Stimulated activated memory B cell treated with anti-CD40 and anti-IgM and Interleukin-4, amounts not matched to agents 10 μg/mL and 1 μg/mL and 100 μg/mL, for 72 hours (primary cell): ENCODE measurements at regions not wholly inside any gene's neighbourhood (a gene's known extent, or its start where the extent isn't known, plus 50 kb on each side); places are given as distances from the start of the nearest gene placed in this dataset.

Experiments used
- ATAC-seq: fragments of 150-1000 bp; cut with Tn5 transposase; 2 replicates; pipeline ENCODE4 v1.10.0; 2021
- H3K27ac Mint-ChIP-seq: one replicate; pipeline ENCODE4 v1.8.0; 2022; ENCODE audit warnings: mild to moderate bottlenecking, mixed read lengths
- H3K27me3 Mint-ChIP-seq: one replicate; pipeline ENCODE4 v1.8.0; 2022; ENCODE audit warnings: mixed read lengths
- H3K36me3 Mint-ChIP-seq: one replicate; pipeline ENCODE4 v1.8.0; 2022; ENCODE audit warnings: mixed read lengths
- H3K4me1 Mint-ChIP-seq: one replicate; pipeline ENCODE4 v1.8.0; 2022; ENCODE audit warnings: mixed read lengths
- H3K4me3 Mint-ChIP-seq: one replicate; pipeline ENCODE4 v1.8.0; 2022; ENCODE audit warnings: mild to moderate bottlenecking, moderate library complexity, mixed read lengths
- H3K9me3 Mint-ChIP-seq: one replicate; pipeline ENCODE4 v1.8.0; 2022; ENCODE audit warnings: mixed read lengths

GRCh38 chr7:46139079-46139478 lies 218.0 kb upstream of the IGFBP3 start:
- Mint-ChIP-seq H3K4me1 (no peaks in the 10 kb centered on the region), H3K4me3 (no peak overlapping the region), H3K27ac (no peak overlapping the region), H3K9me3 (no peaks in the 10 kb centered on the region), H3K27me3 (no peaks in the 10 kb centered on the region), H3K36me3 (no peaks in the 10 kb centered on the region)
- ATAC-seq, result no peak

DNA sequence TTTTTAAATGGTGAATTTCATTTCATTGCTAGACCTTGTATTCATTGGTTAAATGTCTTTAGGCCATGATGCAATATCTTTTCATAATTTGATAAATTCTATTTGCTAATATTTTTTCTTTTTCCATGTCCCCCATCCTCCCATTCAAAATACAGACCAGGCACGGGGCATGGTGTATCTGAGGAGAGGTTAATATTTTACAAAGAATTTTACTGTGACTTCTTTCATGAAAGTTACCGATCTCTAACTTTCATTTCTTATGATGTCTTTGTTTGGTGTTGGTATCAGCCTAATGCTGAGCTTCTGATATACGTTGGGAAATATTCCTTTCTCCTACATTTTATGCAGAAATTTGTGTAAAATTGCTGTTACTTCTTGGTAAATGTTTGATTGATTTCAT lies 216.7 kb upstream of the IGFBP3 start:
- H3K9me3 Mint-ChIP-seq, result no peaks in the 10 kb centered on the region
- no peak for ATAC-seq
- no peak overlapping the region for H3K27ac Mint-ChIP-seq
- no peaks in the 10 kb centered on the region for H3K4me1 Mint-ChIP-seq
- no peak overlapping the region for H3K4me3 Mint-ChIP-seq
- no peaks in the 10 kb centered on the region for H3K36me3 Mint-ChIP-seq
- no peaks in the 10 kb centered on the region for H3K27me3 Mint-ChIP-seq

- H3K4me1 Mint-ChIP-seq, result no peaks in the 10 kb centered on the region
- no peaks in the 10 kb centered on the region for H3K27me3 Mint-ChIP-seq
- H3K36me3 Mint-ChIP-seq, result no peaks in the 10 kb centered on the region
- H3K9me3 Mint-ChIP-seq, result peaks cover 2% of the 10 kb centered on the region
- H3K27ac Mint-ChIP-seq, result no peak overlapping the region
- ATAC-seq, result no peak
- no peak overlapping the region for H3K4me3 Mint-ChIP-seq
Observed at GRCh38 chr7:46135557-46135956, 214.5 kb upstream of the IGFBP3 start.

DNA sequence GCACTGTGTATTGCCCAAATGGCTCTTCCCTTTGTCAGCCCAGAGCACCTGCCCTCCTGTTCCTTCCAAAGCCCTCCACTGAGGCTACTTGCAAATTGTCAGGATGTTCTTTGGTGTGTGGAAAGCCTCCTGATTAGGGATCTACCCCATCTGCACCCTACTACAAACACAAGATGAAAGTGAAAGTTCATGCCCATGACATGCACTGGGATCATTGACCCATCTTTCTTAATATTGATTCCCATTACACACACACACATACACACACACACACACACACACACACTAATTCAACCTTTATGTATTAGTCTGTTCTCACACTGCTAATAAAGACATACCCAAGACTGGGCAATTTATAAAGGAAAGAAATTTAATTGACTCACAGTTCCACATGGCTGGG lies 213.7 kb upstream of the IGFBP3 start:
- H3K27me3 Mint-ChIP-seq, result no peaks in the 10 kb centered on the region
- H3K9me3 Mint-ChIP-seq, result peaks cover 2% of the 10 kb centered on the region
- ATAC-seq, result no peak
- H3K4me1 Mint-ChIP-seq, result no peaks in the 10 kb centered on the region
- no peak overlapping the region for H3K4me3 Mint-ChIP-seq
- H3K27ac Mint-ChIP-seq, result no peak overlapping the region
- no peaks in the 10 kb centered on the region for H3K36me3 Mint-ChIP-seq

- Mint-ChIP-seq H3K27ac (no peak overlapping the region), H3K27me3 (no peaks in the 10 kb centered on the region), H3K4me3 (no peak overlapping the region), H3K36me3 (no peaks in the 10 kb centered on the region), H3K9me3 (peaks cover 2% of the 10 kb centered on the region), H3K4me1 (no peaks in the 10 kb centered on the region)
- peak; percentile 46 for ATAC-seq
Observed at GRCh38 chr7:46134385-46134784, 213.3 kb upstream of the IGFBP3 start.

DNA sequence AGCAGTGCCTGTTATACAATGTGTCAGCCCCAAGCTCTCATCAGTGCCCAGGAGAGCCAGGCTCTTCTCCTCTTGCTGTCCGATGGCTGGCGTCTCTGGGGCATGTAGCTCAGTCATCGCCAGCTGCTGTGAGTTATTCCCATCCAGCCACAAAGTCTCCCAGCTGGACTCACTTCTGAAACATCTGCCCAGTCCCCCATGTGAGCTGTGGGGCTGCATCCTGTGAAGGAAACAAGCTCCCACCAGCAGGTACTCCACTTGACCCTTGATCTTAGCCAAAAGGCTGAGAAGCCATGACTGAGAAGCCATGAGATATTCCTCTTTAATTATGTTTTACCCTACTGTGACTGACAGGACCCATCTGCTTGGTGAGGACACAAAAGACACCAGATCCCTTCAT lies 212.7 kb upstream of the IGFBP3 start:
- H3K4me3 Mint-ChIP-seq, result no peak overlapping the region
- no peaks in the 10 kb centered on the region for H3K4me1 Mint-ChIP-seq
- no peaks in the 10 kb centered on the region for H3K27me3 Mint-ChIP-seq
- H3K27ac Mint-ChIP-seq, result no peak overlapping the region
- H3K9me3 Mint-ChIP-seq, result peaks cover 2% of the 10 kb centered on the region
- ATAC-seq, result no peak
- H3K36me3 Mint-ChIP-seq, result no peaks in the 10 kb centered on the region

DNA sequence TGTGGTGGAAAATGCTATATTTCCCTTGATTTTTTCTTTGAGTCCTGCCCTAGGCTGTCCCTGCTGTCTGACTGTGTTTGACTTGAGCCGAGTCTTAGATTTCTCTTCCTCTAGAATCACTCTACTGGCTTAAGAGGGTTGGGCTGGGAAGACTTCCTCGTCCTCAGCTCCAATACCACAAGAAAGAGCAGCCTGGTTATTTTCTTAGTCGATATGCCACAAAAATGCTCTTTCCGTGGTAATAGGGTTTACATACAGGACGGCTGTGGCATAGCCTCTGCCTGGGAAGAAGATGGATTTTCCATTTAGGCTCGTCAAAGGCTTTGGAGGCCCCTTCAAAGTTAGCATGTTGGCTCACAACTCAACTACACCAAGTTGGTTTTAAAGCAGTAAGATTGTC lies 212.0 kb upstream of the IGFBP3 start:
- no peak overlapping the region for H3K27ac Mint-ChIP-seq
- H3K27me3 Mint-ChIP-seq, result no peaks in the 10 kb centered on the region

GRCh38 chr7:46131916-46132795 lies 211.1 kb upstream of the IGFBP3 start:
- H3K9me3 Mint-ChIP-seq, result peaks cover 2% of the 10 kb centered on the region
- no peaks in the 10 kb centered on the region for H3K27me3 Mint-ChIP-seq
- peak; percentile 44 for ATAC-seq
- H3K4me3 Mint-ChIP-seq, result no peak overlapping the region
- H3K36me3 Mint-ChIP-seq, result no peaks in the 10 kb centered on the region
- H3K27ac Mint-ChIP-seq, result no peak overlapping the region
- H3K4me1 Mint-ChIP-seq, result no peaks in the 10 kb centered on the region

More for the DNA sequence above, 212.0 kb upstream of the IGFBP3 start:
- no peak for ATAC-seq
- H3K9me3 Mint-ChIP-seq, result peaks cover 2% of the 10 kb centered on the region
- no peaks in the 10 kb centered on the region for H3K4me1 Mint-ChIP-seq
- H3K4me3 Mint-ChIP-seq, result no peak overlapping the region
- no peaks in the 10 kb centered on the region for H3K36me3 Mint-ChIP-seq

DNA sequence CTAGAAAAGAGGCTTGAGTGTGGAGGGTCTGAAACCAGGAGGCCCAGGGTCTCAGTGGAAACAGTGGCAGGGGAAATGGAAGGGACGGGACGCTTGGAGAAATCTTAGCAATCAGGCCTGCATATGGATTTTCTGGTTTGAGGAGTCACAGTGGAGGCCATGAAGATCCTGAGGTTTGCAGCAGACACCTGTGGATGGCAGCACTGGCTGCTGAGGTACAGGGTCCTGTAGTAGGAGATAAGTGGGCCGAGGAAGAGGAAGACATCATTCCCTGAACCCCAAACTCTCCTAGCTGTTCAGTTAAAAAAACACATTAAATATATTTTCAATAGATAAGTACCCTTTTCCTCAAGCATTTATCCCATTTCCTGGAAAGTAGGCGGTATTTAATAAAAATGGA lies 208.8 kb upstream of the IGFBP3 start:
- Mint-ChIP-seq H3K4me3 (no peak overlapping the region), H3K27ac (no peak overlapping the region), H3K27me3 (no peaks in the 10 kb centered on the region), H3K4me1 (no peaks in the 10 kb centered on the region), H3K36me3 (no peaks in the 10 kb centered on the region), H3K9me3 (peaks cover 2% of the 10 kb centered on the region)
- no peak for ATAC-seq

DNA sequence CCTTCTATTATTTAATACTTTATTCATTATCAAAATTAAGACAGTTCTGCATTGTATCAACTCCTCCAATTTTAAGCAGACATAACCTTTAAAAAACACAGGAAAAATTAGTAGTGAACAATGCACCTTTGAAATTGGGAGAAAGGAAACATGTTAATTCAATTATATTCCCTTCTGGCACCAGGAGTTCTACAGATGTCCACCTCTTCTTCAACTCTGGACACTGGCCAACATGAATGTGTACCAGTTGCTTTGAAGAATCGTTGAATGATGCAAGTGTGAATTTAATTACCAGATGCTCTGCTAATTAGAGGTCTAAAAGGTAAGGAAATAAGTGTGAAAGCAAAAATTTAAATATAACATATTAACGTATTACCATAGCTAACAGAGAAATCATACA lies 206.7 kb upstream of the IGFBP3 start:
- Mint-ChIP-seq H3K27ac (no peak overlapping the region), H3K36me3 (no peaks in the 10 kb centered on the region), H3K9me3 (peaks cover 2% of the 10 kb centered on the region), H3K4me1 (no peaks in the 10 kb centered on the region), H3K27me3 (no peaks in the 10 kb centered on the region), H3K4me3 (no peak overlapping the region)
- no peak for ATAC-seq

DNA sequence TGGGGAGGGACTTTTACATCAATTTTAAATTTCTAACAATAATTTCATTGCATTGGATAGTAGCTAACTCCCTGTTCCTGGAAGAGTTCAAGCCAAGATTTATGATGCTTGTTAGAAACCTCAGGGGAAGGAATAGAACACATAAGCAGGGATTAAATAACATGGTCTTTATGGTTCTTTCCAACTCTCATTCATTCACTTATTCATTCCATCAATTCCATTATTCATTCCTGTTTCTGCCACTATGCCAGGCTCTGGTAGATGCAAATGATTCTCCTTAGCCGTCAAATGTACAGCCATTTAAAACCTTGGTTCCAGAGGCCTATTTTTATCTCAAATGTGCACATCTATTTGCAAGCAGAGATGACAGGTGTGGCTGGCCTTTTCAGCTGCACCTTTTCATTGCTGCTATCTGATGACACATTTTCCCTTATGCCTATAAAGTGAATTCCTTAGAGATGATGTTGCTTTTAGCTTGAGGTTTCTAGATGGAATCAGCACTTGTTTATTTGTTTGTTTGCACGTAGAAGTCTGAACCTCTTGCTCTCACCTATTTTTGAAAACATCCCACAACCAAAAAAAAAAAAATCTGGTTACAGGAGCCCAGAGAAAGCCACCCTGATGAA lies 205.7 kb upstream of the IGFBP3 start:
- H3K4me3 Mint-ChIP-seq, result no peak overlapping the region
- H3K27me3 Mint-ChIP-seq, result no peaks in the 10 kb centered on the region
- no peak for ATAC-seq
- H3K36me3 Mint-ChIP-seq, result no peaks in the 10 kb centered on the region
- H3K4me1 Mint-ChIP-seq, result no peaks in the 10 kb centered on the region
- H3K9me3 Mint-ChIP-seq, result peaks cover 2% of the 10 kb centered on the region
- no peak overlapping the region for H3K27ac Mint-ChIP-seq

DNA sequence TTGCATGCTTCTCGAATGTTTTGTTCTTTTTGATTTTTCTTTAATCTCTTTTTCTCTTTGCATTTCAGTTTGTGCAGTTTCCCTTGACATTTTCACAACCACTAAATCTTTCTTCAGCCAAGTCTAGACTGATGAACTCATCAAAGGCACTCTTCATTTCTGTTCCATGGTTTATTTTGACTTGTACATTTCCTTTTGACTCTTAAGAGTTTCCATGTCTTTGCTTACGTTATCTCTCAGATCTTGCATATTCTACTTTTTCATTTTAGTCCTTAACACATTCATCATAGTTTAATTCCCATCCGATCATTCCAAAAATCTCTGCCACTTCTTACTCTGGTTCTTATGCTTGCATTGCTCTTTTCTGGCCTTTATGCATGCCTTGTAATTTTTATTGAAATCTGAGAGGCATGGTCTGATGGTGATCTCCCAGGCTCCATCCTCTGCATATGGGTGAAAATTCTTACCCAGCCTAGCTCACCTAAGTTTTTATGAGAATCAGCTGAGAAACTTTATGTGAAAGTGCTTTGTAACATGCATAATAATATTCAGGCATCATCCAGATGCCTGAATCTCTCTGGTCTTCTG lies 202.8 kb upstream of the IGFBP3 start:
- Mint-ChIP-seq H3K27me3 (no peaks in the 10 kb centered on the region), H3K36me3 (no peaks in the 10 kb centered on the region), H3K4me3 (no peak overlapping the region), H3K9me3 (no peaks in the 10 kb centered on the region), H3K27ac (no peak overlapping the region), H3K4me1 (no peaks in the 10 kb centered on the region)
- no peak for ATAC-seq

GRCh38 chr7:46115410-46115809 lies 194.3 kb upstream of the IGFBP3 start:
- Mint-ChIP-seq H3K27me3 (no peaks in the 10 kb centered on the region), H3K4me1 (no peaks in the 10 kb centered on the region), H3K9me3 (no peaks in the 10 kb centered on the region), H3K4me3 (no peak overlapping the region), H3K36me3 (no peaks in the 10 kb centered on the region), H3K27ac (no peak overlapping the region)
- ATAC-seq, result no peak

GRCh38 chr7:46109437-46109836 lies 188.4 kb upstream of the IGFBP3 start:
- Mint-ChIP-seq H3K36me3 (no peaks in the 10 kb centered on the region), H3K27me3 (no peaks in the 10 kb centered on the region)
- ATAC-seq, result no peak

GRCh38 chr7:46108272-46108671 lies 187.2 kb upstream of the IGFBP3 start:
- Mint-ChIP-seq H3K27me3 (no peaks in the 10 kb centered on the region), H3K4me3 (no peak overlapping the region), H3K4me1 (no peaks in the 10 kb centered on the region), H3K36me3 (no peaks in the 10 kb centered on the region), H3K9me3 (no peaks in the 10 kb centered on the region), H3K27ac (no peak overlapping the region)
- ATAC-seq, result no peak

More at GRCh38 chr7:46109437-46109836, 188.4 kb upstream of the IGFBP3 start:
- Mint-ChIP-seq H3K9me3 (no peaks in the 10 kb centered on the region), H3K4me1 (no peaks in the 10 kb centered on the region), H3K4me3 (no peak overlapping the region), H3K27ac (no peak overlapping the region)
